Neuronal stem cell (in vitro differentiated cells): ENCODE measurements at regions not wholly inside any gene's neighbourhood (a gene's known extent, or its start where the extent isn't known, plus 50 kb on each side); places are given as distances from the start of the nearest gene placed in this dataset.

ENCODE experiments used
- DNase-seq: peaks from one replicate; pipeline ENCODE4 v3.0.0-alpha.2; 2013; ENCODE audit warnings: low spot score
- H2AFZ ChIP-seq: one replicate; pipeline ENCODE4 v1.6.1; 2013; ENCODE audit warnings: mild to moderate bottlenecking, low read length, inconsistent platforms
- H2AK5ac ChIP-seq: 2 replicates; pipeline ENCODE4 v1.6.1; 2013; ENCODE audit warnings: low read depth, mild to moderate bottlenecking, inconsistent platforms, low read length, moderate library complexity, mixed read lengths
- H2BK120ac ChIP-seq: 2 replicates; pipeline ENCODE4 v1.6.1; 2013; ENCODE audit warnings: low read depth, mild to moderate bottlenecking, inconsistent platforms, low read length, moderate library complexity, mixed read lengths
- H2BK12ac ChIP-seq: one replicate; pipeline ENCODE4 v1.6.1; 2013; ENCODE audit warnings: low read length, inconsistent platforms
- H2BK15ac ChIP-seq: 2 replicates; pipeline ENCODE4 v1.6.1; 2013; ENCODE audit warnings: mild to moderate bottlenecking, low read length, inconsistent platforms, mixed read lengths
- H2BK5ac ChIP-seq: one replicate; pipeline ENCODE4 v1.6.1; 2013; ENCODE audit warnings: inconsistent platforms, mild to moderate bottlenecking, low read length, moderate library complexity
- H3K14ac ChIP-seq: one replicate; pipeline ENCODE4 v1.6.1; 2013; ENCODE audit warnings: low read length, inconsistent platforms
- H3K18ac ChIP-seq: 2 replicates; pipeline ENCODE4 v1.6.1; 2013; ENCODE audit warnings: low read length, inconsistent platforms
- H3K23ac ChIP-seq: 2 replicates; pipeline ENCODE4 v1.6.1; 2013; ENCODE audit warnings: low read depth, mild to moderate bottlenecking, mixed read lengths, low read length, inconsistent platforms; ENCODE audit not compliant: poor library complexity
- H3K27ac ChIP-seq: replicated peaks from 3 replicates; pipeline ENCODE4 v1.5.1; 2013; ENCODE audit warnings: low read length, inconsistent platforms
- H3K27me3 ChIP-seq, 3 experiments: 2 replicates each; pipeline ENCODE4 v1.6.1; 2013; ENCODE audit warnings: low read length in 3 of 3, mild to moderate bottlenecking in 2 of 3, inconsistent platforms in 1 of 3, low read depth in 1 of 3, mixed read lengths in 1 of 3, moderate library complexity in 1 of 3; ENCODE audit not compliant: control insufficient read depth in 3 of 3, insufficient read depth in 3 of 3
- H3K36me3 ChIP-seq, 2 donors: replicated peaks in 1 of 2; 2 replicates each; pipeline ENCODE4 v1.6.1; 2013; ENCODE audit warnings: low read length in 2 of 2; ENCODE audit not compliant: control insufficient read depth in 2 of 2, insufficient read depth in 2 of 2
- H3K4ac ChIP-seq: 2 replicates; pipeline ENCODE4 v1.6.1; 2013; ENCODE audit warnings: inconsistent platforms, mild to moderate bottlenecking, low read length, moderate library complexity
- H3K4me1 ChIP-seq, 2 donors: 1 replicate in 1 of 2; 2 replicates in 1 of 2; pipeline ENCODE4 v1.6.1; 2013; ENCODE audit warnings: low read length in 2 of 2, low read depth in 1 of 2; ENCODE audit not compliant: control insufficient read depth in 2 of 2, insufficient read depth in 1 of 2
- H3K4me2 ChIP-seq: one replicate; pipeline ENCODE4 v1.6.1; 2013; ENCODE audit warnings: mild to moderate bottlenecking, low read length, inconsistent platforms; ENCODE audit not compliant: insufficient read depth, poor library complexity, severe bottlenecking
- H3K4me3 ChIP-seq, 2 donors: 2 replicates each; pipeline ENCODE4 v1.5.1; 2013; ENCODE audit warnings: low read length in 2 of 2, mild to moderate bottlenecking in 2 of 2, inconsistent platforms in 1 of 2, moderate library complexity in 1 of 2
- H3K79me1 ChIP-seq: one replicate; pipeline ENCODE4 v1.6.1; 2013; ENCODE audit warnings: low read depth, mild to moderate bottlenecking, inconsistent platforms, low read length, moderate library complexity
- H3K9ac ChIP-seq: one replicate; pipeline ENCODE4 v1.6.1; 2013; ENCODE audit warnings: mild to moderate bottlenecking, low read depth, low read length, inconsistent platforms; ENCODE audit not compliant: poor library complexity
- H3K9me3 ChIP-seq, 2 donors: replicated peaks in 1 of 2; 2 replicates each; pipeline versions ENCODE3 to v1.6.1; 2013; ENCODE audit warnings: low read length in 2 of 2, mild to moderate bottlenecking in 2 of 2, inconsistent platforms in 1 of 2, low read depth in 1 of 2, mixed read lengths in 1 of 2, moderate library complexity in 1 of 2; ENCODE audit not compliant: control insufficient read depth in 2 of 2, insufficient read depth in 1 of 2
- H4K8ac ChIP-seq: one replicate; pipeline ENCODE4 v1.6.1; 2013; ENCODE audit warnings: low read depth, mild to moderate bottlenecking, inconsistent platforms, low read length, moderate library complexity
- H4K91ac ChIP-seq: one replicate; pipeline ENCODE4 v1.6.1; 2013; ENCODE audit warnings: low read length, low read depth, mild to moderate bottlenecking, inconsistent platforms; ENCODE audit not compliant: poor library complexity
- WGBS, 2 donors: extraction: QIAGEN DNeasy Blood & Tissue Kit; methylation state at CpG; one replicate each; pipeline ENCODE4 v1.1.7; 2013; ENCODE audit warnings: missing lambda C conversion rate in 2 of 2, mixed read lengths in 1 of 2; ENCODE audit not compliant: insufficient read length in 2 of 2, insufficient replicate concordance in 1 of 2; ENCODE audit errors: extremely low coverage in 2 of 2; 5-methylcytosine and 5-hydroxymethylcytosine counted together

DNA sequence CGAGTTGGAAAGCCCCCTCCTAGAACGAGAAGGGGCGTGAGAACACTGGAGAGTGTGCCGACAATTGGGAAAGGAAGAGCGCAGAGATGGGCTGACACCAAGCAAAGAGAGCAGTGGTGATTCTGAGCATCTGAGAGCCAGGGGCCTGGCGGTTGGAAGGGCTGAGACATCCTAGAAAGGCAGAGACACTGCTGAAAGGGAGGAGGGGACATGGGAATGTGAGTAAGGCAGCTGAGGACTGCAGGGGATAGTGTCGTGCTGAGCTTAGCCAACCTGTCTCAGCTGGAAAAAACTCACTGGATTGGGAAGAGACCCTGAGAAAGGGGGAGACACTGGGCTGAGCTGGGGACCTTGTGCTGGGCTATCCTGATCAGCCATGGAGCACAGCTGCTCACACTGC, 58.1 kb upstream of the SLC6A6 start:
- H3K14ac ChIP-seq = no peak overlapping the region
- H3K4me3 ChIP-seq = no peak overlapping the region
- peak overlapping the region; percentile 12 for H2BK12ac ChIP-seq
- H2AK5ac ChIP-seq = no peak overlapping the region
- H3K4me2 ChIP-seq = no peak overlapping the region
- peaks cover 9 to 28% of the 10 kb centered on the region in 2 donors for H3K4me1 ChIP-seq
- no peak overlapping the region for H3K9ac ChIP-seq
- H2BK120ac ChIP-seq = no peak overlapping the region
- no peak overlapping the region for H2BK5ac ChIP-seq
- peak; percentile 31 for DNase-seq
- H3K27ac ChIP-seq = no peak overlapping the region
- no peak overlapping the region for H3K4ac ChIP-seq
- no peak overlapping the region for H3K23ac ChIP-seq
- no peak overlapping the region for H4K8ac ChIP-seq
- H3K79me1 ChIP-seq = no peaks in the 10 kb centered on the region
- no peak overlapping the region for H2BK15ac ChIP-seq
- H3K18ac ChIP-seq = peak overlapping the region; percentile 44
- no CpG with 5 or more reads among the region's 7 CpGs for WGBS, 2 donors
- no peaks in the 10 kb centered on the region for H3K9me3 ChIP-seq
- peak overlapping the region; percentile 32 for H2AFZ ChIP-seq
- H4K91ac ChIP-seq = no peak overlapping the region
- no peaks in the 10 kb centered on the region for H3K36me3 ChIP-seq
- H3K27me3 ChIP-seq = peaks cover 0 to 30% (median 0%) of the 10 kb centered on the region in 3 experiments

- H3K27ac ChIP-seq = no peak overlapping the region
- no peak overlapping the region for H3K14ac ChIP-seq
- no peak for DNase-seq
Observed at GRCh38 chr3:14345496-14346150, 56.8 kb upstream of the SLC6A6 start.

DNA sequence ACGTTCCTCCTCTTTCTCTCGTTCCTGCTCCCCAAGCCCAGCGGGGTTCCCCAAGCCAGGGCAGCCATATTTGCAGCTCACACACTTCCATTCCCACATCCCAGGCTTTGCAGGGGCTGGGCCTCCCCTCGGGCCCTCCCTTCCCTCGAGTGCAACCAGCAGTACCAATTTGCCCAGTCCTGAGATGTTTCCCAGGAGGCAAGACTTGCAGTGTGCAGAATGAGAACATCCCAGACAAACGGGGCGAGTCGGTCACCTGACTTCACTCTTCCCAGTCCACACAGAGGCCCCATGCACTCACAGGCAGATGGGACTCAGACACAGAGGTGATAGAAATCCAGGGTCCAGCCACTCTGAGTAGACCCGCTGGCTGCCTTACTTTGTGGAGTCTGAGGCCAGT, 56.2 kb upstream of the SLC6A6 start:
- no peak overlapping the region for H3K23ac ChIP-seq
- no peak overlapping the region for H3K14ac ChIP-seq
- H3K4me1 ChIP-seq = peaks cover 9 to 28% of the 10 kb centered on the region in 2 donors
- peak overlapping the region; percentile 11 for H2BK120ac ChIP-seq
- H3K27me3 ChIP-seq = peaks cover 0 to 40% (median 0%) of the 10 kb centered on the region in 3 experiments
- H3K9me3 ChIP-seq = no peaks in the 10 kb centered on the region
- H3K27ac ChIP-seq = no peak overlapping the region
- H3K36me3 ChIP-seq = no peaks in the 10 kb centered on the region
- H4K91ac ChIP-seq = no peak overlapping the region
- H2AFZ ChIP-seq = peak overlapping the region; percentile 75
- H3K9ac ChIP-seq = no peak overlapping the region
- peak overlapping the region; percentile 76 for H2BK15ac ChIP-seq
- no peak overlapping the region for H4K8ac ChIP-seq
- no peak overlapping the region for H2BK12ac ChIP-seq
- H3K4ac ChIP-seq = no peak overlapping the region
- no peaks in the 10 kb centered on the region for H3K79me1 ChIP-seq
- DNase-seq = no peak
- no CpG with 5 or more reads among the region's 9 CpGs for WGBS, 2 donors
- no peak overlapping the region for H2AK5ac ChIP-seq
- H3K18ac ChIP-seq = peak overlapping the region; percentile 87
- no peak overlapping the region for H3K4me3 ChIP-seq
- no peak overlapping the region for H3K4me2 ChIP-seq
- peak overlapping the region; percentile 40 for H2BK5ac ChIP-seq

More at GRCh38 chr3:14345496-14346150, 56.8 kb upstream of the SLC6A6 start:
- no peak overlapping the region for H3K4me3 ChIP-seq
- peak overlapping the region; percentile 87 for H3K18ac ChIP-seq
- H3K36me3 ChIP-seq = no peaks in the 10 kb centered on the region
- peaks cover 0 to 36% (median 0%) of the 10 kb centered on the region in 3 experiments for H3K27me3 ChIP-seq
- H2AK5ac ChIP-seq = peak overlapping the region; percentile 48
- H4K8ac ChIP-seq = no peak overlapping the region
- H2BK15ac ChIP-seq = peak overlapping the region; percentile 93
- H4K91ac ChIP-seq = no peak overlapping the region
- no peak overlapping the region for H3K9ac ChIP-seq
- no peak overlapping the region for H3K4ac ChIP-seq
- peak overlapping the region; percentile 55 for H2BK5ac ChIP-seq
- no peak overlapping the region for H3K23ac ChIP-seq
- peaks cover 9 to 28% of the 10 kb centered on the region in 2 donors for H3K4me1 ChIP-seq
- no CpG with 5 or more reads among the region's 7 CpGs for WGBS, 2 donors
- H2BK120ac ChIP-seq = no peak overlapping the region
- H3K4me2 ChIP-seq = no peak overlapping the region
- H3K79me1 ChIP-seq = no peaks in the 10 kb centered on the region
- peak overlapping the region; percentile 75 for H2AFZ ChIP-seq
- H3K9me3 ChIP-seq = no peaks in the 10 kb centered on the region
- peak overlapping the region; percentile 28 for H2BK12ac ChIP-seq

- Histone ChIP-seq H3K23ac (peak overlapping the region; percentile 9), H4K91ac (no peak overlapping the region), H3K9ac (no peak overlapping the region), H3K27me3 (peaks cover 0 to 45% (median 0%) of the 10 kb centered on the region in 3 experiments), H3K36me3 (no peaks in the 10 kb centered on the region), H3K27ac (no peak overlapping the region), H3K79me1 (no peaks in the 10 kb centered on the region), H4K8ac (no peak overlapping the region), H2BK120ac (no peak overlapping the region), H2BK5ac (peak overlapping the region; percentile 40), H2BK15ac (no peak overlapping the region), H2AFZ (peak overlapping the region; percentile 75), H3K4me3 (no peak overlapping the region), H2AK5ac (peak overlapping the region; percentile 27), H3K14ac (no peak overlapping the region), H3K4me1 (peaks cover 9 to 28% of the 10 kb centered on the region in 2 donors), H3K9me3 (no peaks in the 10 kb centered on the region), H3K18ac (no peak overlapping the region), H2BK12ac (peak overlapping the region; percentile 76), H3K4me2 (no peak overlapping the region), H3K4ac (no peak overlapping the region)
- no CpG with 5 or more reads among the region's 4 CpGs for WGBS, 2 donors
- no peak for DNase-seq
Observed at GRCh38 chr3:14346642-14347041, 55.8 kb upstream of the SLC6A6 start.
